ENCODE measurements at regions not wholly inside any gene's neighbourhood (a gene's known extent, or its start where the extent isn't known, plus 50 kb on each side); places are given as distances from the start of the nearest gene placed in this dataset.
"Not testable (repeated sequence)": the region's sequence is repeated elsewhere in the genome, so short reads cannot be mapped to it uniquely, and the experiment has no call there.

GRCh38 chr15:84159346-84160269 is 76.0 kb upstream of the GOLGA6L4 start:
- H3K27ac ChIP-seq; H3K9me3 ChIP-seq; H3K36me3 ChIP-seq (ENCODE audit: insufficient read depth in 1 of 2, low read depth in 1 of 2); H3K4me3 ChIP-seq; H3K27me3 ChIP-seq (ENCODE audit: insufficient read depth in 3 of 3, low read length in 2 of 3); ATAC-seq; intact Hi-C loops (cut with DNase I); H3K4me1 ChIP-seq; DNase-seq: not testable (repeated sequence)
- 83 to 87% (median 87%) methylated on average over 13 to 17 of the region's 17 CpGs for WGBS, 3 donors

GRCh38 chr15:84164423-84165292 is 70.9 kb upstream of the GOLGA6L4 start:
- intact Hi-C loops (cut with DNase I): not testable (repeated sequence)
- ATAC-seq: peak in 1 of 4 donors; percentile 13

GRCh38 chr15:84170029-84170428 is 65.5 kb upstream of the GOLGA6L4 start:
- intact Hi-C loops (cut with DNase I); H3K27me3 ChIP-seq (ENCODE audit: insufficient read depth in 3 of 3, low read length in 2 of 3); ATAC-seq; DNase-seq; H3K36me3 ChIP-seq (ENCODE audit: insufficient read depth in 1 of 2, low read depth in 1 of 2); H3K4me1 ChIP-seq; H3K4me3 ChIP-seq; H3K27ac ChIP-seq; H3K9me3 ChIP-seq: not testable (repeated sequence)
- WGBS, 3 donors: 65 to 79% methylated on average over 2 to 7 of the region's 19 CpGs; no CpG with 5 or more reads in 1 of the 3 donors

More at GRCh38 chr15:84164423-84165292, 70.9 kb upstream of the GOLGA6L4 start:
- not testable (repeated sequence) for H3K36me3 ChIP-seq (ENCODE audit: insufficient read depth in 1 of 2, low read depth in 1 of 2); H3K9me3 ChIP-seq; H3K27ac ChIP-seq; H3K4me3 ChIP-seq; H3K4me1 ChIP-seq; H3K27me3 ChIP-seq (ENCODE audit: insufficient read depth in 3 of 3, low read length in 2 of 3); DNase-seq
- 72 to 82% (median 77%) methylated on average over 8 of the region's 8 CpGs for WGBS, 3 donors

GRCh38 chr15:84173231-84173610 is 62.4 kb upstream of the GOLGA6L4 start:
- H3K4me1 ChIP-seq; intact Hi-C loops (cut with DNase I); H3K27me3 ChIP-seq (ENCODE audit: insufficient read depth in 3 of 3, low read length in 2 of 3); H3K9me3 ChIP-seq; ATAC-seq; H3K36me3 ChIP-seq (ENCODE audit: insufficient read depth in 1 of 2, low read depth in 1 of 2): not testable (repeated sequence)
- Histone ChIP-seq H3K27ac (peak overlapping the region; percentile 50), H3K4me3 (peak overlapping the region; percentile 62)
- DNase-seq: peak in 1 of 2 donors; percentile 55
- WGBS, 3 donors: 3 to 5% (median 3%) methylated on average over 8 to 10 of the region's 22 CpGs

Data from psoas muscle (tissue), 7 donors.